DMS79 treated with DMSO at 0.1 percent for 48 hours (cell line): ENCODE measurements at regions not wholly inside any gene's neighbourhood (a gene's known extent, or its start where the extent isn't known, plus 50 kb on each side); places are given as distances from the start of the nearest gene placed in this dataset.
"Not testable (repeated sequence)": the region's sequence is repeated elsewhere in the genome, so short reads cannot be mapped to it uniquely, and the experiment has no call there.

ENCODE experiments used
- DNase-seq: peaks from one replicate; lab custom pipeline; 2025; lab: John Stamatoyannopoulos, UW

DNA sequence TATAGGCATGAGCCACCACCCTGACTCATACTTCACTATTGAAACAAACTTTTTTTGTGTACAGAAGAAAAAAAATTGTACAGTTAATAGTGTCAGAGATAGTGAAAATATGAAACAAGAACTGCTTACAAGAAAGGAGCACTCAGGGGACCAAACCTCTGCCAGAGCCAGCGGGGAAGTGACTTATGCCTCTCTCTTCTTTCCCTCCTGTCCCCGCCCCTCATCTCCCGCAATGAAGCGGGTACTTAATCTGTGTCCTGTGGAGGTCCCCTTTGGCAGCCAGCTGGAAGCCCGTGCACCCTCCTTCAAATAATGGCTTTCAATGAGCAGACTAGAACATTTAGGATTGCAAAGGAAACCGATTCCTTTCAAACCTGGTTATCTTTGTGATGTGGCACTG is 51.5 kb downstream of the PPIAL4A start:
- not testable (repeated sequence) for DNase-seq

DNA sequence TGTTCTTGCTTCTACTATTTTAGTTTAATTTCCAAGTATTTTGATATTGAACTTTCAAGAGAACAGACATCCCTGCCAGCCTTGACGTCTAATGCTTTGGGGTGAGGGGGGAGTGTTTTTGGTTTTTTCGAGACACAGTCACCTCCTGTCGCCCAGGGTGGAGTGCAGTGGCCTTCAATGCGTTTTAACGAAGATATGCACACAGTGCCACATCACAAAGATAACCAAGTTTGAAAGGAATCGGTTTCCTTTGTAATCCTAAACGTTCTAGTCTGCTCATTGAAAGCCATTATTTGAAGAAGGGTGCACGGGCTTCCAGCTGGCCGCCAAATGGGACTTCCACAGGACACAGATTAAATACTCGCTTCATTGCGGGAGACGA is 52.3 kb downstream of the PPIAL4A start:
- DNase-seq: not testable (repeated sequence)

DNA sequence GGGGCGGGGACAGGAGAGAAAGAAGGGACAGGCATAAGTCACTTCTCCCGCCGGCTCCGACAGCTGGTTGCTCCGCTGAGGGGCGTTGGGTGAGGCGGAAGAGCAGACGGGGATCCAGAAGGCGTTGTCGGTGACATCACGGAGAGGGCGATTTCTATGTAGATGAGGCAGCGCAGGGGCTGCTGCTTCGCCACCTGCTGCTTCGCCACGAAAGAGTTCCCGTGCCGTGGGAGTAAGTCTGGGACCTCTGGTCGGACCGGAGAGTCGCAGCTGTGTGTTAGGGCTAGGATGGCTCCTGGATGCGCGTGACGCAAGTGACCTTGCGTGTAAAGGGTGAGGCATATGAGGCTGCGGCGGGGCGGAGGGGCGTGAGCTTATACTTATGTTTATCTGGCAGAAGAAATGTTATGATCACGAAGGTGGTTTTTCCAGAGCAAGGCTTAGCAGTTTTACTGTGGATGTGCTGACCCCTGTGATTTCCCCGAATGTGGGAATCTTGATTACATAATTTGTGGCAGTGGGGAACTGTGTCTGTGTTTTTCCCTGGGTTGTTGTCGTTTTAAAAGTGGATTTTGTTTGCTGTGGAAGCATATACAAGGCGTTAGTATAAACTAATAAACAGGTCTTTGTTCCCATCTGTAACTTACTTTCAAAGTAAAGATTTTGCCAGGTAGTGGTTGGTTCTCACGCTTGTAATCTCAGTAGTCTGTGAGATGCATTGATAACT is 52.8 kb downstream of the PPIAL4A start:
- not testable (repeated sequence) for DNase-seq

DNA sequence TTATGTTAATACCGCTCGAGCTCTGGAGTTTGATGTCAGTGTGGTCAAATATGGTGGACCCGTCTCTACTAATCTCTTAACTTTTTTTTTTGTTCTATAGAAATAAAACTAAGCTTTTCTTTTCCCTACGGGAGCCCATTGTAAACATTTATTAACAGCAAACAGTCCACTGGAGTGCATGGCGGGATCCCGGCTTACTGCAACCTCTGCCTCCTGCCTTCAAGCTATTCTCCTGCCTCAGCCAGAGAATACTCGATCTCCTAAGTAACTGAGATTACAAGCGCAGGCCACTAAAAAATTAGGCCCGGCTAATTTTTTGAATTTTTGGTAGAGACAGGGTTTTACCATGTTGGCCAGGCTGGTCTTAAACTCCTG is 53.4 kb downstream of the PPIAL4A start:
- not testable (repeated sequence) for DNase-seq

DNA sequence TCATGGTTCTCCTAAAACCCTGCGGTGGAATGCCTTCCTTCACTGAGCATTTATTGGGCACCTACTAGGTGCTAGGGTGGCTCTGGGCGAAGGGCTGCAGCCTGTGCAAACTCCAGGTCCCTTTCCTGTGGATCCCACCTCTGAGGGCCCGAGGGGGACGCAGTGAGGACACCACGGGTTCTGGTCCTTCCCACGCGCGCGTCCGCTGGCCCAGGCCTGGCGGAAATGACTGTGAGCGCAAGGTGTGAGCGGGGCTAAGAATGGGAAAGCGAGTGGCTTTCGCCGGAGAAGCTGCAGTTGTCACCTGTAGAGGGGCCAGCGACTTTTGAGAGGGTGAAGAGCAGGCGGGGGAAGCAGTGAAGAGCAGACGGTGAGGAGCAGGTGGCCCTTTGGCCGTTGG is 55.1 kb downstream of the PPIAL4A start:
- not testable (repeated sequence) for DNase-seq

DNA sequence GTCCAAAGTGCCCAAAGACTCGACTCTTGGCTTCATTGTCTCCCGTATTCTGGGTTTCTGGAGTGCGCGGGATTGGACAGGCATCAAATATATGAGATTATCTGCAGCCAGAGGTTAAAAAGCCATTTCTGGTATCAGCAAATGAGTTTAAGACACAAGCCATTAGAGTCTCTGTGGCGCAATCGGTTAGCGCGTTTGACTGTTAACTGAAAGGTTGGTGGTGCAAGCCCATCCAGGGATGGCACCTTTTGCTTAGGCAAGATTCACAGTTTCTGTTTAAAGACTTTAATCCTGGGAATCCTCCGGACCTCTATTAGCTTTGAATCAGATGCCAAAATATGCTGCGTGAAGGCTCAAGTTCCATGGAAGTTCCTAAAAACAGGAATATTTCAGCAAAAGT is 55.6 kb downstream of the PPIAL4A start:
- not testable (repeated sequence) for DNase-seq

DNA sequence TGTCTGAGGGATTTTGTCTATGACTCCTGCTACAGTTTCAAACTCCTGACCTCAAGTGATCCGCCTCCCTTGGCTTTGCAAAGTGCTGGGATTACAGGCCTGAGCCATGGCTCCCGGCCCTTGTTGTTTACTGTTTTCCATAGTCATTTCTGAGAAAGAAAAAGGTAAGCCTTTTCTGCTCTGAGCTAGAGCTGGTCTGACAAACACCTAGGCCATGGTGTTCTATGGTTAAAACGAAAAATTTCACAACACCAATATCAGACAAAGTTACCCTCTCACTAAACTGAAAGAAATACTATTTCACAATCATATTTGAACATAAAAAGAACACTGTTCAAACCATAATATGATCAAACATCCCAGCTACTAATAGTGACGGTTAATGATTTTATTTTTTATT is 57.5 kb downstream of the PPIAL4A start:
- DNase-seq: not testable (repeated sequence)

DNA sequence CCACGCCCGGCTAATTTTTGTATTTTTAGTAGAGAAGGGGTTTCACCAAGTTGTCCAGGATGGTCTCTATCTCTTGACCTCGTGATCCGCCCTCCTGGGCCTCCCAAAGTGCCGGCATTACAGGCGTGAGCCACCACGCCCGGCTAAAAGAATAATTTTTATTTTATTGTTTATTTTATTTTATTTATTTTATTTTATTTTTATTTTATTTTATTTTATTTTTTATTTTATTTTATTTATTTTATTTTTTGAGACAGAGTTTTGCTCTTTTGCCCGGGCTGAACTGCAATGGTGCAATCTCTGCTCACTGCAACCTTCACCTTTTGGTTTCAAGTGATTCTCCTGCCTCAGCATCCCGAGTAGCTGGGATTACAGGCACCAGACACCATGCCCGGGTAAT is 60.2 kb downstream of the PPIAL4A start:
- not testable (repeated sequence) for DNase-seq

DNA sequence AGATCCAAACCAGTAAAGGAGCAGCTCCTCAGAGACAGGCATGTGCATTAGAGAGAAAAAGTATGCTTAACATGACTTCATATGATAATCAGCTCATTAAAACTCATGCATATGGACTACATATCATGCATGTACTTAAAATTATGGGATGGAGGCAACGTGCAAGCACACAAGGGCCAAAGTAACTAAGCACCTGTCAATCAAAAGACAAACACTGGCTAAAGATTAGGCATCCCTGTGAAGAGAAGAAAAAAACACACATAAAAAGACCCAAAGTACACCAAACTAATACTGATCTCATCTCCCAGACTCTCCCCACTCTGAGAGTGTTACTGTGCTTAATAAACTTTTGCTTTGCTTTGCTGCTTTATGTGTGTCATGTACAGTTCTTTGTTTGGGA is 61.1 kb downstream of the PPIAL4A start:
- not testable (repeated sequence) for DNase-seq

DNA sequence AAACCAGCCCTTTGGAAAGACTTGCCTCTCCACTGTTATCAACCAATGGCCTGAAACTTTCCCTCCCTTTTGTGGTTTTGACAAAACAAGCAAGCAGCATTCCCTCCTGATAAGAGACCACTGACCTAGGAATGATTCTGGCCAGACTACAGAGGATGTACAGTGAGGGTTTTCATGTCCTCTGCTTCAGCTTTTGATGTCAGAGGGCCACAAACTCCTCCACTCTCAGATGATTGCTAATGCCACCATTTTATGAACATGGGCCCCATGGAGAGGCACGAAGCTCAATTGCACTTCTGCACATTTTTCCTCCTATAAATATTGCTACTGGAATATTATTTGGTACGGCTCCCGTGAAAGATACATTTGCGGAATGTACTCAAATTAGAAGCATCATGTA is 61.5 kb downstream of the PPIAL4A start:
- DNase-seq: not testable (repeated sequence)

DNA sequence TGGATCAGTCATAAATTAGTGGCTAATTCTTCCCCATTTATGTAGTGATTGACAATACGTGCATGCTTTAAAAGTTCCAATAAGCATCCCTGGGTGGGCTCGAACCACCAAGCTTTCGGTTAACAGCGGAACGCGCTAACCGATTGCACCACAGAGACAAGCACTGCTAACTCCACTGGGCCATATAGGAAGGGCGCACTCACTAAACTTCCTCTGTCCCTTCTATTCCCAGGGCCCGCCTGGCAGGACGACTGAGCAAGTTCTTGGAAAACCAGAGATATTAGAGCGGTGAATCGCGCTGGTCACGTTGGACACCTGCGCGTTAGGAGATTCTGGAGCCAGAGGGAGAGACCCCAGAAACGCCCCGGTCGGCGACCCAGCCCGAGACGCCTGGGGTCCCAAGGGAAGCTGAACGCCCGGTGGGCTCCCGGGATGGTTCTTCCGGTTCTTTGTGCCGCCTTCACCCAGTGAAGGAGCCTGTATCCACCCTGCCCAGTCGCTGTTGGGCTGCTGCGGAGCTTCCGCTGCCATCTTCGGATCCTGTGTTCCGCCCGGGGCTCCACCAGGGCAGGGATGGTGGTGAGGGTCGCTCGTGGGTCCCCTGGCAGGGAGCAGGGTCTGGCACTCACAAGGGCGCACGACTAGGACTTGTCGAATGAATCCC is 62.8 kb downstream of the PPIAL4A start:
- DNase-seq: not testable (repeated sequence)

DNA sequence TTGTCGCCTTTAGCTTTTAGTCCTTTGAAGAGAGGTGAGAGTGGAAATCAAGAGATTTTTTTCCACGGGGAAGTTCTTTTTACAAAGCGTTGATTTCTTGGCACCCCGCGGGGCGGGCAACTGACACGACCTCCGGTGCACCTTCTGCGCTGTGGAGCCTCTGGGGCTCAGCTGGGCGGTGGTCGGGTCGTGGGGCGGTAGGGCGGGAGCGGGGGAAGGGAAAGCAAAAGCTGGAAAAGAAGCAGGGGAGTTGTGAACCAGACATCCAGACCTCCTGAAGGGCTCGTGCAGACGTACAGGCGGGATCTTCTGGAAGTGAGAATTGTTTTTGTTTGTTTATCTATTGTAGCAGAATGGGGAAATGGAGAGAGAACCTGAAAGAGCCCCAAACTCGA is 63.3 kb downstream of the PPIAL4A start:
- DNase-seq: not testable (repeated sequence)

DNA sequence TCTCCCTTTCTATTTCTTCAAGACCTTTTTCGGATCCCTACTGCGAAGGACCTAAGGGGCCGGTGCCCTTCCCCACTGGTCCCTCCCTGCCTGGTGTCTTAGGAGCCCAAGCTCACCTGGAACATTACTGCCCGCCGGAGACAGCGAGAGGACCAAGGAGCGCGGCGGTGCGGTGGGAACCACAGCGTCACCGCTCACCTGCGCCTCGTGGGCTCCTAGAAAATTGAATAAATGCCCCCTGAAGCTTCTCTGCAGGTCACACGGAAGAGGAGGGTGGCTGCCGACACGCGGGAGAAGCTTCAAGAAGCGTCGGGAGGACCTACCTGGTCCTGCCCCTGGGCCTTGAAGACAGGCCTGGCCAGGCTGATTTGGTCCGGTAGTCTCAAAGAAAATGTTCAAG is 65.2 kb downstream of the PPIAL4A start:
- no peak for DNase-seq

DNA sequence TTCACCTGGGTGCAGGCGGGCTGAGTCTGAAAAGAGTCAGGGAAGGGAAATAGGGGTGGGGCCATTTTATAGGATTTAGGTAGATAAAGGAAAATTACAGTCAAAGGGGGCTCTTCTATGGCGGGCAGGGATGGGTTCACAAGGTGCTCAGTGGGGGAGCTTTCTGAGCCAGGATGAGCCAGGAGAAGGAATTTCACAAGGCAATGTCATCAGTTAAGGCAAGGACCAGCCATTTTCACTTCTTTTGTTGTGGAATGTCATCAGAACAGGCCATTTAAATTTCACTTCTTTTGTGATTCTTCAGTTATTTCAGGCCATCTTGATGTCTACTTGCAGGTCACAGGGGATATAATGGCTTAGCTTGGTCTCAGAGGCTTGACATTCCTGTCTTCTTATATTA is 66.4 kb downstream of the PPIAL4A start:
- not testable (repeated sequence) for DNase-seq

DNA sequence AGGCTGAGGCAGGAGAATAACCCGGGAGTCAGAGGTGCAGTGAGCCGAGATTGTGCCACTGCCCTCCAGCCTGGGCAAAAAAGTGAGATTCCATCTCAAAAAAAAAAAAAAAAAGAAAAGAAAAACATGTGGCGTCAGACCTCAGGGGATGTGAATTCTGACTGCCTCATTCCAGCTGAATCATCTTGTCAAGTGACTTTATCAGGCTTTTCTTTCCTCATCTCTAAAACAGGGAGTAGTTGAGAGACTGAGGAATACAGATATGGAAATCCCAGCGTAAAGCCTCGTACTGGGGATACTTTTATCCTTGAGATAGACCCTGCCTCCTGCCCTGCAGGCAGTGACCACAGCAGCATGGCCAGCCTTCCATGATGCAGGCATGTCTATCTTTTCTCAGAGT is 76.4 kb downstream of the PPIAL4A start:
- DNase-seq: not testable (repeated sequence)

DNA sequence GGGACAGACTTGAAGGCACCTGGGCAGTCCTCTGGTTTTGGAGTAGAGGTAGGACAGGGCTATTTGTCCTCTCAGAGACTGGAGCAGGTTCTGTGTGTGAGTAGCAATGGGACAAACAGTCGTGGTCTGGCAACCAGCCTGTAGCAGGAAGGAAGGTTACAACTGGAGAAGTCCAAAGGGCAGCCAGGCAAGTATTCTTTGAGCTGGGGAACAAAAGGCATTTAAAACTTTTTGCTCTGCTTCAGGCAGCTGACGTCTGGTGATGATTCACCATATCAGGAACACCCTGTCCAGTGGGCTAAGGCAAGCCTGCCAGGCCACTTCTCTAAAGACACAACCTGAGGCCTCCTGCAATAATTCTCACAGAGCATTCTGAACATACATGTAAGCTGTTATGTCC is 83.3 kb downstream of the PPIAL4A start:
- DNase-seq: not testable (repeated sequence)

DNA sequence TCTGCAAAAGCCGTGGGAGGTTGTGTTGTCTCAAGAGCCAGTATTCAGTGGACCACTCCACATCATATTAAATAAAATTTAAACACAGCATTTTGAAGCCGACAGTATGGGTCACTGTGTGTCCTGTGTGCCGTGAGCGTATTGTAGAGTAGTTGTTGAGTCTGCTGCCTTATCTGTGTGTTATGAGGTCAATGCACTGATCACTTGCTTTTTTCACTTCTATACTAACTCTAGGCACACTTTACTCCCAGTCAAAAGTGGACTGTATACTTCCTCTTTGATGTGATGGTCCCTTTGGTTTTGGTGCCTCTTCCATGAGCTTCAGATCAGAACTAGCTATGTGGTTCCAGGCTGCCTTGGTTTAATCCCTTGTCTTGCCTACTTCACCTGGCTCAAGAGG is 84.3 kb downstream of the PPIAL4A start:
- not testable (repeated sequence) for DNase-seq

DNA sequence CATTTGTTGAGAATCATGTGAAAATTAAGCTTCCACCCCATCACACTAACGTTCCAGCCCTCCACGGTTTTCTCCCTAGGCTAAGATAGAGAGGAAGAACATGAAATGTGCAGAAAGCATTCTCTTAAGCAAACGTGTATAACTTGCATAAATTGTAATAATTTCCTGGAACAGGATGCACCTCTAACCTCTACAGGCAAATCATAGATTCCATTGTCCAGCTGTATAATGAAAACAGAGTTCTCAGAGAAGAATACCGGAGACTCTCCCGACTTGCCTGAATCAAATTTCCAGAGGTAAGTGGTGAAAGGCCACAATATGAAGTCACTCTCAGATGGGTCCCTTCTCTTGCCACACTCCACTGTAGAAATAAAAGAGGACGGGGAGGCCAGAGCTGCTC is 87.7 kb downstream of the PPIAL4A start:
- DNase-seq: not testable (repeated sequence)

DNA sequence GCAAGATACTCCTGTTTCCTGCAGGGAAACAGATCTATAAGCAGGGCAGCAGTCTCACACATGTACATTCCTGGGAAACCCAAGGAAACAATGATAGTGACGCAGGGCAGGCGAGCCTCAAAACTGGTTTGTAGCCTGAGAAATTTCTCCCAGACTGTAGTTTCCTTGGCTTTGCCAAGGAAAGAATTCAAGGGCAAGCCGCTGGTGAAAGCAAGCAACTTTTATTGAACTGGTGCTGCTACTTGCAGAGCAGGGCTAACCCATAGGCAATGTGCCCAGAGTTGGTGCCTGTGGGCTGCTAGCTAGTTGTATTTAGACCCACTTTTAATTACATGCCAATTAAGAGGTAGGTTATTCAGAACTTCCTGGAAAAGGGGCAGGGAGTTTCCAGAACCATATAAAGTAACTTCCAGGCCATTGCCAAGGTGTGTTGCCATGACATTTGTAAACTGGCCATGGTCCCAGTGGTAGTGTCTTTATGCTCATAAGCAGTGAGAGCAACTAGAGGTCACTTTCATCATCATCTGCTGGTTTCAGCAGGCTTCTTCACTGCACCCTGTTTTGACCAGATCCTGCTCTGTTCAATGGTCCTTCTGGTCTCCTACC is 92.0 kb downstream of the PPIAL4A start:
- DNase-seq: not testable (repeated sequence)

DNA sequence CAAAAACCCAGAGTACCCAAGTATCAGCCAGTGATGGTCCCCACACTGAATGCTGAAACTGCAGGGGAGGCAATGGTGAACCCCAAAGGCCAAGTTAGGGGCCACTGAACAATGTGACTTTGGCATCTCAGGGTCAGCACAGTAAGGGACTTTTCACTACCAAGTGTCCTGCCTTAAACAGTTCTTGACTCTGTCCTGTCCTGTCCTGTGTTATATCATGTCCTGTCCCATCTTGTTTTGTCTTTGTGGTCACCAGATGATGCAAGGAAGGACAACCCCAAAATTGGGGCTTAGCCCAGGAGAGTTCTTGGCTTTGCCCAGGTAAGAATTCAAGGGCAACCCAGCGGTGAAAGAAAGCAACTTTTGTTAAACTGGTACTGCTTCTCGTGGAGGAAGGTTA is 105.0 kb downstream of the PPIAL4A start:
- DNase-seq: not testable (repeated sequence)

DNA sequence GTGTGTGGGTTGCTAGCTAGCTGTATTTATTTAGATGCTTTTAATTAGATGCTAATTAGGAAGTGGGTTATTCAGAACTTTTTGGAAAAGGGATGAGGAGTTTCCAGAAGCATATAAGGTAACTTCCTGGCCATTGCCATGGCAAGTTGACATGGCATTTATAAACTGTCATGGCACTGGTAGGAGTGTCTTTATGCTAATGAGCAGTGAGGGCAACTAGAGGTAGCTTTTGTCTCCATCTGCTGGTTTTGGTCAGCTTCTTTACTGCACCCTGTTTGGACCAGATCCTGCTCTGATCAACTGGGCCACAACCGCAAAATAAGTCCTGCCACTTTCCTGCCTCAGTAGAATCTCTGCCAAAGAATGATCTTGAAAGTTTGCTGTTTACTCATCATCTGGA is 105.5 kb downstream of the PPIAL4A start:
- DNase-seq: not testable (repeated sequence)

DNA sequence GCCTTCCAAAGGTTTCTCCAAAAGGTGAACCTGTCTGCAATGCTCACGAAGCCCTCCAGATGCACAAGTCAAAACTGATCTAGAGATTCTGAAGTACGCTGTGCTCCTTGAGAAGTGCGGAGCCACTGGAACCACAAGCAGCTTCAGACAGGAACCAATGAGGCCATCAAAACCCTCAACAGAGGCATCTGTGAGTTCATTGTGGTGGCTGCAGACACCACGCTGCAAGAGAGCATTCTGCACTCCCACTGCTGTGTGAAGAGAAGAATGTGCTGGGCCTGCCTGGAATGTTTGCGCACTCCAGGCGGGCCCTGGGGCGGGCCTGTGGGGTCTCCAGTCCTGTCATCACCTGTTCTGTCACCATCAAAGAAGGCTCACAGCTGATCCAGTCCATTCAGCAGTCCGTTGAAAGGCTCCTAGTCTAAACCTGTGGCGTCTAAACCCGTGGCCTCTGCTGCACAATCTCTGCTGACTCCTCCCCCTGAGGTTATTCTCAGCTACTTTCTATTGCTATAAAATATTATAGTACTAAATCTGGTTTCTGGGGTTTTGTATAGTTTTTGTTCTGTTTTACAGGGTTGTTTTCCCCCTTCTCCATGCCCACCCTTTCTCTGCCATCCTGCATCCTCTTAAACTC is 111.6 kb downstream of the PPIAL4A start:
- not testable (repeated sequence) for DNase-seq

DNA sequence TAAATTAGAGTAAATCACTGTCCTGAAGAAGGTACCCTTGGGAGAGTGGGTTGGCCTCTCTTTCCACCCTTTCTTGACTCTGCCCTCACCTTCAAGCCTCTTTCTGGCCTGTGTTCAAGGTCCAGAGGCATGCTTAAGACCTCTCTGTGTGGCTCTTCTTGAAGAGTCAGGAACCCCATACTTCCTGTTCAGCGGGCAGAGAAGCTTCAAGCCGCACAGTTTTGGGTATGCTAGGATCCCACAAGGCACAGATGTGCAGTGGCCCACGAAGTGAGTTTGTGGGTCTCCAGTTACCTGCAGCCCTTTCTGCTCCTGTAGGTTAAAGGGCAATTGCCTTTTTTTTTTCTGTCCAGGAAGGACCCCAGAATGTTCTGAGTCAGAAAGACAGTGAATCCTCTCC is 113.7 kb downstream of the PPIAL4A start:
- not testable (repeated sequence) for DNase-seq
